Forelimb muscle (tissue), 1 donor: ENCODE measurements at regions not wholly inside any gene's neighbourhood (a gene's known extent, or its start where the extent isn't known, plus 50 kb on each side); places are given as distances from the start of the nearest gene placed in this dataset.

Experiments
- DNase-seq: peaks from one replicate; pipeline ENCODE4 v3.0.0-alpha.2; 2013; ENCODE audit warnings: low read depth

- DNase-seq: no peak
Measured at GRCh38 chr6:165915022-165915770, 252.2 kb upstream of the PDE10A start.

GRCh38 chr6:165913676-165914570, 250.9 kb upstream of the PDE10A start:
- DNase-seq: no peak

- DNase-seq: no peak
Measured at GRCh38 chr6:165910184-165910966, 247.3 kb upstream of the PDE10A start.

DNA sequence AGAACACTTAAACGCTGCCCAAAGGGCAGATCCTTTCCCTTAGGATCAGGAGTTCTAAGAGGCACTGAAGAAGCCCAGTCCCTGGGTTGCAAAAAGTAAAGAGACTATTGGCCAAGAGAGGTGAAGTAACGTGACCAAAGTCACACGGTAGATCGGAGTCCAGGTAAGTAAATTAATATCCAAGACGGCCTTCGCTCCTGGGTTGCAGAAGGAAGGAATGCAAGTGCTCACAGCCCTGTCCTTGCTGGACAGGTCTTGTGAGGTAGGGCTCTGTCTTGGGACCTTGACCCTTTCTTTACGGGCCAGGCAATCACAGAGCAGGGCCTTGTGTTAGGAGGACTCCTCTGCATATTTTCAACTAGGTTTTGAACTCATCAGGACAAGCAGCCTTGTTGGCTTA, 243.7 kb upstream of the PDE10A start:
- DNase-seq: no peak

- no peak for DNase-seq
Measured at GRCh38 chr6:165905744-165906143, 242.7 kb upstream of the PDE10A start.

DNA sequence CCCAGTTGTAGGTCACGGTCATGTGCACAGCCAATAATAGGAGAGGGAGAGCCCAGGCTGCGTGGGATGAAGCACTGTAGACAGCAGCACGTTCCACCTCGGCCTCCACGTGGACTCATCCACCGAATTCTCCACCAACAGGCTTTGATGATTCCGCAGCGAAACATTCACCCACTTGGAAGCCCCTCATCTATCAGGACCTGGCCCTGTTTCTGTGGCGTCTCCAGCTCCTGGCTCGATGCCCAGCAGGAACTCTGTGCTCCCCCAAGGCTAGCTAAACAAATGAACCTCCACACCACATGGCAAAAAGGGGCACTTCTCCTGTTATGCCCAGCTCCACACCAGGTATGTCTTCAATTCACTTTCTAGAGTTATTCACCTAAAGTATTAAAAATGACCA, 237.9 kb upstream of the PDE10A start:
- no peak for DNase-seq

- no peak for DNase-seq
Measured at GRCh38 chr6:165899611-165900010, 236.6 kb upstream of the PDE10A start.

DNA sequence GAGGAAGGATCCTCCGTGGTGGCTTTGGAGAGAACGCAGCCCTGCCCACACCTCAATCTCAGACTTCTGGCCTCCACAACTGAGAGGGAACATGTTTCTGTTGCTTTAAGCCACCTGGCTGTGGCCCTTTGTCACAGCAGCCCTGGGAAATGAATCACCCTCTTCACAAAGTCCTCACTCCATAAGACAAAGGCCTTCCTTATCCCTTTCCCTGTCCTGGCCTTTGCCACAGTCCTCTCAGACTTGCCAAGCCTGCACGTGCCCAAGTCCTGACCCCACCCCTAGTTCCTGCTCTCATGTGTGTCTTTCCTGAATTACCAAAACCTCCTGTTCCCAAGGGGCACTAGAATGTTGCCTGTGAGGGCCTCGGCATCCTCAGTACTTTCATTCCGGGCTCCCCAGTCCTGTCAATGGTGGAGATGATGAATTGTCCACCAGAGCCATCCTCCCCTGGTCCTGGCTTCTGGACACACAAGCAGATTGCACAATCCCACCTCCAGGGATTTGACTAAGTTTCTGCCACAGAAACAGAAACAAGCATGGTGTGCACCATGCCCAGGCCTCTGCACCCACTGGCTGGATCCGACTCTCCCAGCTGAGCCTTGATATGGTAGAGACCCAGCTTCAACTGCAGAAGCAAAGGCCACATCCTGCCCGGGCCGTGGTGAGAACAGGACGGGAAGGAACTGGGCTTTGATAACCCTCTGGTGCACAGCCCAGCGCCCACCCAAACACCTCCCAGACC, 232.6 kb upstream of the PDE10A start:
- DNase-seq: no peak

GRCh38 chr6:165894171-165894825, 231.3 kb upstream of the PDE10A start:
- DNase-seq: no peak

DNA sequence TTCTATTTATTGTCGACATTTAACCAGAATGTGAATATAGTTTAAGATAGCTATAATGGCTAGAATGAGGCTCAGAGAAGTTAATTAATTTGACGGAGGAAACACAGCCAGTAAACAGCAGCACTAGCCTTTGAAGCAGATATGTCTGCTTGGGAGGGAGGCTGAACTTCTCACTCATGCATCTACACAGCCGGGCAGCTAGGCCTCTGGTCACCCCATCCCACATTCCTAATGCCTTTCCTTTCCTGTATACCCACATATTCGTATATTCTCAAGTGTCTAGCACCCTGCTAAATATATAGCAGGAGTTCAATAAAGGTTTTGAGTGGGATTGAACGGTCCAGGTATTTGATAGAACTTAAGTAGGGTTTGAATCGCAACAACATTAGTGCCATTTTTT, 230.4 kb upstream of the PDE10A start:
- no peak for DNase-seq

- no peak for DNase-seq
Measured at GRCh38 chr6:165891320-165891719, 228.3 kb upstream of the PDE10A start.

GRCh38 chr6:165890404-165890735, 227.3 kb upstream of the PDE10A start:
- DNase-seq: no peak

GRCh38 chr6:165889636-165890403, 226.8 kb upstream of the PDE10A start:
- DNase-seq: no peak

GRCh38 chr6:165886169-165886568, 223.1 kb upstream of the PDE10A start:
- DNase-seq: no peak

DNA sequence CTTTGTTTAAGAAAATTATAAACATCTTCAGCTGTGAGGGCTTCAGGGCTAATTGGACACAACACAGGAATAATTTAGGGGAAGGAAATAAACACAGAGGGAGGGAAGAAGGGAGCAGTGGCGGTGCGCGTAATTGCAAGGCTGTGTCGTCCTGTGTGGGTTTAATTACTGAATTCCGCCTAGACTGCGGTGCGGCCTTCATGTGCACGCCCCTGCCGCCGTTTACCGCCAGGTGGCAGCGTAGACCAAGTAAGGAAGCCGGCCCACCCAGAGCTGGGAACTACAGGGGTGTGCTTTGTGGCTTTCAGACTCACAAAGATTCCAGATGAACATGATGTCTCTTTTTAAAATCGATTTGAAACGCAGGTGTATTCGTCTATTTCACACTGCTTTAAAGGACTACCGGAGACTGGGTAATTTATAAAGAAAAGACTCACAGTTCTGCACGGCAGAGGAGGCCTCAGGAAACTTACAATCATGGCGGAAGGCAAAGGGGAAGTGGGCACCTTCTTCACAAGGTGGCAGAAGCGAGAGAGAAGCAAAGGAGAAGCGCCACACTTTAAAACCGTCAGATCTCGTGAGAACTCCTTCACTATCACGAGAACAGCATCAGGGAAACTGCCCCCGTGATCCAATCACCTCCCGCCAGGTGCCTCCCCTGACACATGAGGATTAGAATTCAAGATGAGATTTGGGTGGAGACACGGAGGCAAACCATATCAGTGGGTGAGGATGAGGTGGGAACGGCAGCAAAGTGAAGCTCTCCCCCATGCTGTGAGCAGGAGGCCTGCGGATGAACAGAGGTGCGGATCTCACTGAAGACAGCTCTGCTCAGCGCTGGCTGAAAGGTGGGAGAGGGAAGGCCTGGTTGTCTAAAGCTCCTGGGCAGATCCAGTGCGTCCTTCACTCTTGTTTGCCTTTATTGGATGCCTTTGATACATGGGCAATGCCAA, 222.0 kb upstream of the PDE10A start:
- DNase-seq: no peak

DNA sequence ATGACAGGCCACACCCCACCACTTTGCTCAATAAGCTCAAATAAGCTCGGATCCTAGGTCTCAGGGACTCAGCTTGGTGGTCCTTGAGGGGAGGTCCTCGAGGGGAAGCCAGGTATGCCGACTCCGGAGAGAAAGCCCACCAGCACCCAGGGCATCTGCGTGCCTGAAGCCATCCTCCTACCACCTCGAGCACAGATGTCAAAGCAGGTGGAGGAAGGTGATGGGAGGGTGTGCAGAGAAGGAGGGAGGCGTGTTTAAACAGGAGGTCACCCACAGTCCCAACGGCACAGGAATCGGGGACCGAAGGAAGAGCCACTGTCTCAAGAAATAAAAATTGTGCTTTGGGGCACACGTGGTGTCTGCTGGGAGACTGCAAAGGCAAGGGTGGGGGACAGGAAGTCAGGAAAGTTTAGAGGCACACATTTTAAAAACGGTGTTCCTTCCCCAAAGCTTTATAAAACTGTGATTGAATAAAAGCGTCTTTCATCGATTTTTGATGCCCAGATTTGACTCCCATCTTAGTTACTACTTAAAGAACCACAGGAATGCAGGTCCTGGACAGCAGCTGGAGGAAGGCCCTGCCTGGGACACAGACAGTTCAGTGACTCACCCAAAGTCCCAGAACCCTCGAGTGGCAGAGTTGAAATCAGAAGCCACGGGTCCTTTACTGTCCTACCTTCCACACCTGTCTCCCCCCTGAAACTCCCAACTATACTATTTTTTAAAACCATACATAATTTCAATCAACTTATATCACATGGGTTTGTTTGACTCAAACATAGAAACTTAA, 221.0 kb upstream of the PDE10A start:
- DNase-seq: no peak

DNA sequence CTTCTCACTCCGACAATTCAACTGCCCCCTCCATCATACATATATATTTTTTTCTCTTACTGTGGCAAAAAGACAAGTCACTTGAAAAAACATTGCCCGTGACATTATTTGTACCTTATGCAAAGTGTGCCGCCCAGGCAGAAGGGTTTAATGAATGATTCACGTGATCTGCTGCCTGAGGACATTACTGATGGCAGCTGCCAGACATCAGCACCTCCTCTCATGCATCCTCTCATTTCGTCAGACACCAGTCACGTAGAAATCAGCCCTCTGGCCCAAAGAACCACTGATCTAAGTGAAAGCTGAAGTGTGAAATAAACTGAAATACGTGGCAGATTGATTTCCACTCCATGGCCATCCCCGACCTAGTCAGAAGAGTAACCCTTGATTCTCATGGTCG, 218.8 kb upstream of the PDE10A start:
- no peak for DNase-seq

GRCh38 chr6:165880686-165881085, 217.6 kb upstream of the PDE10A start:
- DNase-seq: no peak
